Nephron (organoid): ENCODE measurements at regions not wholly inside any gene's neighbourhood (a gene's known extent, or its start where the extent isn't known, plus 50 kb on each side); places are given as distances from the start of the nearest gene placed in this dataset.
"Not testable (repeated sequence)": the region's sequence is repeated elsewhere in the genome, so short reads cannot be mapped to it uniquely, and the experiment has no call there.

Source experiments
- H3K27ac Mint-ChIP-seq, 3 experiments: 2 replicates each; pipeline ENCODE4 v1.8.0; 2020; ENCODE audit warnings: mixed read lengths in 3 of 3, mild to moderate bottlenecking in 2 of 3, moderate library complexity in 1 of 3
- H3K27me3 Mint-ChIP-seq: 2 replicates; pipeline ENCODE4 v1.8.0; 2021; ENCODE audit warnings: low read depth, mild to moderate bottlenecking, moderate library complexity, mixed read lengths
- H3K36me3 Mint-ChIP-seq: 2 replicates; pipeline ENCODE4 v1.8.0; 2020; ENCODE audit warnings: low read depth, mixed read lengths
- H3K4me1 Mint-ChIP-seq: 2 replicates; pipeline ENCODE4 v1.8.0; 2020; ENCODE audit warnings: mixed read lengths
- H3K4me3 Mint-ChIP-seq, 3 experiments: 2 replicates each; pipeline ENCODE4 v1.8.0; 2020; ENCODE audit warnings: mild to moderate bottlenecking in 3 of 3, mixed read lengths in 3 of 3, moderate library complexity in 2 of 3
- H3K9me3 Mint-ChIP-seq: 2 replicates; pipeline ENCODE4 v1.8.0; 2020; ENCODE audit warnings: mixed read lengths
- TF ChIP-seq, protein P1 (sequence below), 3 experiments: fragments of 200-600 bp; sonication (generic); IDR thresholded peaks; one replicate each; pipeline ENCODE4 v1.5.0; 2021; ENCODE audit warnings: antibody characterized with exemption in 3 of 3; ENCODE audit not compliant: unreplicated experiment in 3 of 3

- not testable (repeated sequence) for H3K4me1 Mint-ChIP-seq, H3K27ac Mint-ChIP-seq, H3K36me3 Mint-ChIP-seq, H3K27me3 Mint-ChIP-seq, H3K4me3 Mint-ChIP-seq
- peaks cover 36% of the 10 kb centered on the region for H3K9me3 Mint-ChIP-seq
These were observed 94.6 kb downstream of the TMEM121 start for GRCh38 chr14:105620865-105621471.

GRCh38 chr14:105621479-105622328 is 95.3 kb downstream of the TMEM121 start:
- H3K27me3 Mint-ChIP-seq, H3K4me3 Mint-ChIP-seq, H3K4me1 Mint-ChIP-seq, H3K27ac Mint-ChIP-seq, H3K36me3 Mint-ChIP-seq: not testable (repeated sequence)
- H3K9me3 Mint-ChIP-seq: peaks cover 31% of the 10 kb centered on the region

DNA sequence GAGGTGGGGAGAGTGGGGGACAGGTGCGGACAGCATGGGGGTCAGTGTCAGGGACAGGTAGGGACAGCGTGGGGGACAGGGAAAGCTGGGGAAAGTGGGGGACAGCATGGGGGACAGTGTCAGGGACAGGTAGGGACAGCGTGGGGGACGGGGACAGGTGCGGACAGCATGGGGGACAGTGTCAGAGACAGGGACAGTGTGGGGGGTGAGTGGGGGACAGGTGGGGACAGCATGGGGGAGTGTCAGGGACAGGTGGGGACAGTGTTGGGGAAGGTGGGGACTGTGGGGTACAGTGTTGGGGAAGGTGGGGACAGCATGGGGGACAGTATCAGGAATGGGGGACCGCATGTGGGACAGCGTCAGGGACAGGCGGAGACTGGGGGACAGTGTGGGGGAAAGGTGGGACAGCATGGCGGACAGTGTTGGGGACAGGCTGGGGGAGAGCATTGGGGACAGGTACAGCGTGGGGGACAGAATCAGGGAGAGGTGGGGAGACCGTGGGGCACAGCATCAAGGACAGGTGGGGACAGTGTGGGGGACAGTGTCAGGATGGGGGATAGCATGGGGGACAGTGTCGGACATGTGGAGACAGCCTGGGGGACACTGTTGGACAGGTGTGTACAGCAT is 96.1 kb downstream of the TMEM121 start:
- Mint-ChIP-seq H3K27ac (no peak overlapping the region), H3K36me3 (peaks cover 6% of the 10 kb centered on the region), H3K4me1 (no peaks in the 10 kb centered on the region), H3K9me3 (peaks cover 24% of the 10 kb centered on the region), H3K4me3 (no peak overlapping the region), H3K27me3 (no peaks in the 10 kb centered on the region)
- TF ChIP-seq, protein P1, sequence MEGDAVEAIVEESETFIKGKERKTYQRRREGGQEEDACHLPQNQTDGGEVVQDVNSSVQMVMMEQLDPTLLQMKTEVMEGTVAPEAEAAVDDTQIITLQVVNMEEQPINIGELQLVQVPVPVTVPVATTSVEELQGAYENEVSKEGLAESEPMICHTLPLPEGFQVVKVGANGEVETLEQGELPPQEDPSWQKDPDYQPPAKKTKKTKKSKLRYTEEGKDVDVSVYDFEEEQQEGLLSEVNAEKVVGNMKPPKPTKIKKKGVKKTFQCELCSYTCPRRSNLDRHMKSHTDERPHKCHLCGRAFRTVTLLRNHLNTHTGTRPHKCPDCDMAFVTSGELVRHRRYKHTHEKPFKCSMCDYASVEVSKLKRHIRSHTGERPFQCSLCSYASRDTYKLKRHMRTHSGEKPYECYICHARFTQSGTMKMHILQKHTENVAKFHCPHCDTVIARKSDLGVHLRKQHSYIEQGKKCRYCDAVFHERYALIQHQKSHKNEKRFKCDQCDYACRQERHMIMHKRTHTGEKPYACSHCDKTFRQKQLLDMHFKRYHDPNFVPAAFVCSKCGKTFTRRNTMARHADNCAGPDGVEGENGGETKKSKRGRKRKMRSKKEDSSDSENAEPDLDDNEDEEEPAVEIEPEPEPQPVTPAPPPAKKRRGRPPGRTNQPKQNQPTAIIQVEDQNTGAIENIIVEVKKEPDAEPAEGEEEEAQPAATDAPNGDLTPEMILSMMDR (IDR thresholded peaks at IDR 0.05; ENCODE audit: unreplicated experiment in 3 of 3): no peak

GRCh38 chr14:105623178-105623577 is 96.8 kb downstream of the TMEM121 start:
- H3K9me3 Mint-ChIP-seq: peaks cover 20% of the 10 kb centered on the region

GRCh38 chr14:105624346-105624745 is 98.0 kb downstream of the TMEM121 start:
- not testable (repeated sequence) for H3K4me1 Mint-ChIP-seq, H3K27ac Mint-ChIP-seq, H3K27me3 Mint-ChIP-seq, H3K36me3 Mint-ChIP-seq, H3K4me3 Mint-ChIP-seq
- H3K9me3 Mint-ChIP-seq: peaks cover 23% of the 10 kb centered on the region

More at GRCh38 chr14:105623178-105623577, 96.8 kb downstream of the TMEM121 start:
- H3K36me3 Mint-ChIP-seq, H3K4me1 Mint-ChIP-seq, H3K27me3 Mint-ChIP-seq, H3K27ac Mint-ChIP-seq, H3K4me3 Mint-ChIP-seq: not testable (repeated sequence)

GRCh38 chr14:105624749-105625434 is 98.5 kb downstream of the TMEM121 start:
- H3K4me3 Mint-ChIP-seq, H3K4me1 Mint-ChIP-seq, H3K36me3 Mint-ChIP-seq, H3K27me3 Mint-ChIP-seq, H3K27ac Mint-ChIP-seq: not testable (repeated sequence)
- peaks cover 21% of the 10 kb centered on the region for H3K9me3 Mint-ChIP-seq

- H3K36me3 Mint-ChIP-seq, H3K4me3 Mint-ChIP-seq, H3K27me3 Mint-ChIP-seq, H3K4me1 Mint-ChIP-seq, H3K27ac Mint-ChIP-seq: not testable (repeated sequence)
- H3K9me3 Mint-ChIP-seq: peaks cover 22% of the 10 kb centered on the region
These were observed 99.1 kb downstream of the TMEM121 start for GRCh38 chr14:105625448-105625847.

GRCh38 chr14:105626111-105626510 is 99.7 kb downstream of the TMEM121 start:
- H3K27me3 Mint-ChIP-seq, H3K36me3 Mint-ChIP-seq, H3K4me1 Mint-ChIP-seq, H3K27ac Mint-ChIP-seq, H3K4me3 Mint-ChIP-seq: not testable (repeated sequence)
- H3K9me3 Mint-ChIP-seq: peaks cover 27% of the 10 kb centered on the region

DNA sequence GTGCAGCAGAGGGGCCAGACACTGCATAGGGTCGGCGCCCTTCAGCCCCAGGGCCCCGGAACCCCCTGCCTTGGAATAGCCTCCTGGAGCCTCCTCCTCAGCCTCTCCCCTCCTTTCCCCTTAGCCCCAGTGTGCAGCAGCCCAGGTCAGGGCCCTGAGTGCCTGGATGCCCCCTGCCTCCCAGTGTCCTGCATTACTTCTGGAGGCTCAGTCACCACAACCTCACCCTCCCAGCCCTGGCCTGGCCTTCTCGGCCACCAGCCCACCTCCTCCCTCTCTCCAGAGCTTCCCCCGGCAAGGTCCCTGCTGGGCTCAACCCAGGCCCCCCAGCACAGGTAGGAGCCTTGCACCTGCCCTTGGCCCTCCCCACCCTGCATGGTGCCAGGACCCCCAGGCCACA is 100.3 kb downstream of the TMEM121 start:
- not testable (repeated sequence) for H3K27me3 Mint-ChIP-seq, H3K4me3 Mint-ChIP-seq, H3K36me3 Mint-ChIP-seq, H3K4me1 Mint-ChIP-seq, H3K27ac Mint-ChIP-seq
- H3K9me3 Mint-ChIP-seq: peaks cover 29% of the 10 kb centered on the region

GRCh38 chr14:105627287-105627686 is 100.9 kb downstream of the TMEM121 start:
- H3K4me1 Mint-ChIP-seq, H3K27ac Mint-ChIP-seq, H3K4me3 Mint-ChIP-seq, H3K27me3 Mint-ChIP-seq, H3K36me3 Mint-ChIP-seq: not testable (repeated sequence)
- H3K9me3 Mint-ChIP-seq: peaks cover 35% of the 10 kb centered on the region
